Vagina (tissue), 2 donors: ENCODE measurements at regions not wholly inside any gene's neighbourhood (a gene's known extent, or its start where the extent isn't known, plus 50 kb on each side); places are given as distances from the start of the nearest gene placed in this dataset.

ENCODE experiments used
- CTCF ChIP-seq, 3 experiments: fragments of 450-650 bp in 2 of 3; fragments of 200-600 bp in 1 of 3; sonication (generic) in 1 of 3; IDR thresholded peaks; one replicate each; pipeline ENCODE4 v1.5.1; 2017 to 2019; ENCODE audit warnings: antibody characterized with exemption in 3 of 3, mild to moderate bottlenecking in 2 of 3, moderate library complexity in 2 of 3
- POLR2A ChIP-seq, 2 donors: fragments of 450-650 bp; IDR thresholded peaks; one replicate each; pipeline ENCODE4 v1.6.1; 2017; ENCODE audit warnings: antibody characterized with exemption in 2 of 2, mild to moderate bottlenecking in 2 of 2, moderate library complexity in 2 of 2
- POLR2AphosphoS5 ChIP-seq, 2 donors: sonication (generic); formaldehyde crosslinking; IDR thresholded peaks; one replicate each; pipeline ENCODE4 v1.9.0; 2017; ENCODE audit warnings: antibody characterized with exemption in 2 of 2, mild to moderate bottlenecking in 2 of 2, low read depth in 1 of 2; ENCODE audit not compliant: insufficient read depth in 1 of 2

GRCh38 chr12:93288626-93289025 lies 89.1 kb upstream of the NUDT4 start:
- no peak for TF ChIP-seq CTCF (IDR thresholded peaks at IDR 0.05)
- no peak for TF ChIP-seq POLR2A (IDR thresholded peaks at IDR 0.05)
- TF ChIP-seq POLR2AphosphoS5 (IDR thresholded peaks at IDR 0.05; ENCODE audit: insufficient read depth in 1 of 2, low read depth in 1 of 2), result no peak
